GM23248 (cell line): ENCODE measurements at regions not wholly inside any gene's neighbourhood (a gene's known extent, or its start where the extent isn't known, plus 50 kb on each side); places are given as distances from the start of the nearest gene placed in this dataset.

ENCODE experiments used
- EZH2 ChIP-seq: fragments of 200-600 bp; sonication (generic); IDR thresholded peaks from 2 replicates; pipeline ENCODE4 v1.6.1; 2018; ENCODE audit warnings: antibody characterized with exemption, mild to moderate bottlenecking; ENCODE audit not compliant: insufficient read depth, poor library complexity, severe bottlenecking
- EZH2phosphoT487 ChIP-seq: fragments of 200-600 bp; sonication (generic); IDR thresholded peaks from 2 replicates; pipeline ENCODE4 v1.6.1; 2018; ENCODE audit warnings: antibody characterized with exemption, moderate library complexity, mild to moderate bottlenecking, low read depth; ENCODE audit not compliant: insufficient read depth

GRCh38 chr4:19126903-19127302, 1105.3 kb upstream of the LCORL start:
- TF ChIP-seq EZH2, result no peak
- no peak for TF ChIP-seq EZH2phosphoT487
